HG03558 (cell line): ENCODE measurements at regions not wholly inside any gene's neighbourhood (a gene's known extent, or its start where the extent isn't known, plus 50 kb on each side); places are given as distances from the start of the nearest gene placed in this dataset.

Experiments used
- ATAC-seq: cut with Tn5 transposase; IDR thresholded peaks from one replicate; pipeline ENCODE4 v1.9.1; 2021; ENCODE audit warnings: moderate number of reproducible peaks; ENCODE audit not compliant: unreplicated experiment; ENCODE audit errors: extremely low read depth

GRCh38 chr10:125359401-125359800, 199.0 kb upstream of the CTBP2 start:
- ATAC-seq = no peak

DNA sequence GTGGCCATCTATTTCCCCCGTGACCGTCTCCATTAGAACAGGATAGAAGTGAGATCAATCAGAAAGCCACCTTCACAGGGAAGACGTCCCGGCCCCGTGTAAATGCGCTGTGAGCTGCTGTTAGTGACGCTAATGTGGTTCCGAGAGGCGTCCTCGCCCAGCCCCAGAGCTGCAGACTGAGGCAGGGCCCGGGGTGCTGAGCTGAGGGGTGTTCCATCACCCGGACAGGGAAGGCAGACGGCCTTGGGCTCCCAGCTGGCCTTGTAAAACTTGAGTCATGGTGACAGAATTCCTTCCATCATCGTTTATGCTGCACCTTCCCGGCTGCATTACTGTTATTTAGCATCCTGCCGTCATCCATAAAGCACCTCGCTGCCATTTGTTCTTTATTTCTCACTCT, 195.3 kb upstream of the CTBP2 start:
- no peak for ATAC-seq

GRCh38 chr10:125350519-125350918, 190.2 kb upstream of the CTBP2 start:
- ATAC-seq = no peak

- no peak for ATAC-seq
Measured at GRCh38 chr10:125348536-125348935, 188.2 kb upstream of the CTBP2 start.

DNA sequence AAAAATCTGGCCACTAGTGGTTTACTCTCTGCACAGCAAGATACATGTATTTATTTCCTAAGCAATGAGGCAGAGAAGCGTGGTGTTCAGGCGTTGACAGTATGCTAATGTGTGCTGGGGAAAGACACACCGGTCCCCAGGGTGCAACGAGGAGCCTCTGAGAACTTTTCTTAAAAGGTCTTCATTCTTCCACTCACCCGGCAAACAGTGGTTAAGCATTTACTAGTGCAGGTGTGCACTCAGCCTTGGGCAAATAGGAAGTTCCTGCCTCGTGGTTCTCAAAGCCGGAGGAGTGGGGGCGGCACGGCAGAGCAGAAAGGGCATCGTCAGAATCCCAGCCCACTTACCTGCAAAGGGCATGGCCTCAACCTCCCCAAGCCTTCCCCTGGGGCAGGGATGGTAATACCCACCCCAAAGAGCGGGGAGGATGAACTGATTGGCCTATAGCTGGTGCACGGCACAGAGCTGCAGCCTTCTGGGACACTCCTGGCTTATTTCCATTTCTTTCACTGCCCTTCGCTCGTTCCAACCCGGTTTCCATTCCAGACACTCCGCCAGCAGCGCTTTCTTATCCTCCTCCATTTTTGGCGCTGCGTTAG, 184.3 kb upstream of the CTBP2 start:
- no peak for ATAC-seq

DNA sequence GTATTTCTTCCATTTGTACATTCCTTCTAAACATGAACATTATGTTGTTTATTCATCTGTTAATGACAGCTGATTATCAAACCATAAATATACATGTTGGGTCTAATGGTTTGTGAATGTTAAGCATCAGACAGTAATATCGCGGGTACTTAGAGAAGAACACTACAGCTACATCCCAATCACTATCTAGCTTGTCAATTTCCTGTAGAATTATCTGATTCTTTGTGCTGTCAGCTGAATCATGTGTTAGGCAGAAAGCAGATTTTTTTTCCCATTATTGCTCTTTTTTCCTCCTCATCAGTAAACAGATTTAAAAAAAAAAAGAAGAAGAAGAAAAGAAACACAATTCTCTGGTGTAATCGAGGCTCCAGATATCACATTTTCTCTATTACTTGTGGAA, 183.6 kb upstream of the CTBP2 start:
- no peak for ATAC-seq

GRCh38 chr10:125343118-125343925, 183.0 kb upstream of the CTBP2 start:
- ATAC-seq = no peak

DNA sequence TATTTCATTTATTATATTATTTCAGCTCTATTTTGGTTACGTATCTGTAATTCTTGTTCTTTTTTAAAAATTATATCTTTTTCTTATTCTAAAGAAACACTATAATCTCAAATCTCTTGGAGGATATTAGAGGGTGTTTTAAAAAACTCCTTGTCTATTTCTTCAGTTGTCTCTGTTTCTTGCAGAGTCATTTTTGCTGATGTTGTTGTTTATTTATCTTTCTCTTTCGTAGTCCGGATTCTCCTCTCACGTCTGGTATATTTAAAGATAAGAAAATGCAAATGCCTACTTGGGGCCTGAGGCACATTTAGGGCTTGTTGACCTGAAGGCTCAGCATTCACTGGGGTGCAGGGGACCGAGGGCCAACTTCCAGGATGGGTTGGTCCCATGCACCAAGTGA, 181.2 kb upstream of the CTBP2 start:
- ATAC-seq = no peak

DNA sequence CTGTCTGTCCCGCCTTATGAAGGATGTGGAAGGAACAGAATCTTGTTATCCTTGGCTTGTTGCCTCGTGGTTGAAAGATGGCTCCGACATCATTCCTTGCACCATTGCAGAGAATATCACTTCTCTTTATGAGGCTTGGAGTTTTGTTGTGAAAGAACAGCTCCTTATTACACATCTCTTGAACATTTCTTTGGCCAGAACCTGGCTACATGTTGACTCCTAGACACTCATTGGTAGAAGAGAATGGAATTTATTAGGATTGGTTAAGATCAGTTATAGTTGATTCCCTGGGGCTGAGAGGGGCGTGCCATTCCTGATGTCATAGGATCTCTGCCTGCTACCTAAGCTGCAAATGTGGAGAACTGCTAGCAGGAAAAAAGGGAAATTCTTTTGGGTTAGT, 180.5 kb upstream of the CTBP2 start:
- ATAC-seq = no peak

- ATAC-seq = no peak
Measured at GRCh38 chr10:125337510-125337909, 177.1 kb upstream of the CTBP2 start.

DNA sequence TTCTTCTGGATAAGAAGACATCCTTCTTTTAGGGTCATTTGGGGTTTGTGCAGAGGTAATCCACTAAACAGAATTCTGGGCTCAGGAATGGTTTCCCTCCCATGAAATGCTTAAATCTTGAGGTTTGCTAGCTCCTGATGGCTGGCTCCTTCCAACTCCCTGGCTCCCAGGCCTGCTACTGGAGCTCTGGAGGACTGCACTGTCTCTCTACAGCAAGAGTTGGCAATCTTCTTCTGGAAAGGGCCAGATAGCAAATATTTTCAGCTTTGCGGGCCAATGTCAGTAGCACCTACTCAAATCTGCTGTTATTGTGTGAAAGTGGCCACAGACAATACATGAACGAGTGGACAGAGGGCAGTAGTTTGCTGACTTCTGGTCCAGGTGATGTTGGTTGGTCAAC, 174.2 kb upstream of the CTBP2 start:
- no peak for ATAC-seq

DNA sequence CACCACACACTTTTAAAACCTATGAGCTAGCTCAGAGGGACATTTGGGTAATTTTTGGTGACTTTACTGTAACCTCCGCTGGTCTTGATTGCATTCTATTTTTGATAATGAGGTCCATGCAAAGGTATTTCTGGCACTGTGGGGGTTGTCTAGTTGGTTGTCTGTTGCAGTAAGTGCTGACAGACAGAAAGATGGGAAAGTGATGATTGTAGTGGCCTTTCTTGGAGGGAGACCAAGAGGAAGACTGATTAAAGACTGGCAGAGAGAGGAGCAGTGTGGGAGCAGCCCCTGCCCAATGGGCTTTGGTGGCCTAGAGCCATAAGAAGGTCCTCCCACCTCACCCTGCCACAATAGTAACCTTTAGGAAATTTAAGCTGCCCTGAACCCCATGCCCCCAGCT, 173.4 kb upstream of the CTBP2 start:
- ATAC-seq = no peak

GRCh38 chr10:125333209-125333591, 172.8 kb upstream of the CTBP2 start:
- no peak for ATAC-seq

- no peak for ATAC-seq
Measured at GRCh38 chr10:125332548-125333208, 172.3 kb upstream of the CTBP2 start.

DNA sequence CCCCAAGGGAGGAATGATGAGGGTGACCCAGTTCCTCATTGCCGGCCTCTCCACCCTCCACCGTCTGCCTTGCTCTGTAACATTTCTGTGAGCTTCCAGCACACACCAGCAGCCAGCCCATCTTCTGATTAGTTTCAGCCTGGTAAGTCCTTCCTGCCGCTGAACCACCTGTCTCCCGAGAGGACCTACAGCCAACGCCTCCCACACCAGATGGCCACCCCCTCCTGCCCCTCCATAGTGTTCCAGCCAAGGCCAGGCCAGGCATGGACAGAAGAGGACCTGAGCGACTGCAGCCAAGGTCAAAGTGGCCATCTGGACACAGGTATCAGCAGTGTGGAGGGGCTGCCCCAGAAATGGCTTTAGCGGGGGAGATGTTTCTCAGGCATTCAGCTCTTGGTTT, 170.7 kb upstream of the CTBP2 start:
- no peak for ATAC-seq

- no peak for ATAC-seq
Measured at GRCh38 chr10:125329056-125329455, 168.7 kb upstream of the CTBP2 start.

DNA sequence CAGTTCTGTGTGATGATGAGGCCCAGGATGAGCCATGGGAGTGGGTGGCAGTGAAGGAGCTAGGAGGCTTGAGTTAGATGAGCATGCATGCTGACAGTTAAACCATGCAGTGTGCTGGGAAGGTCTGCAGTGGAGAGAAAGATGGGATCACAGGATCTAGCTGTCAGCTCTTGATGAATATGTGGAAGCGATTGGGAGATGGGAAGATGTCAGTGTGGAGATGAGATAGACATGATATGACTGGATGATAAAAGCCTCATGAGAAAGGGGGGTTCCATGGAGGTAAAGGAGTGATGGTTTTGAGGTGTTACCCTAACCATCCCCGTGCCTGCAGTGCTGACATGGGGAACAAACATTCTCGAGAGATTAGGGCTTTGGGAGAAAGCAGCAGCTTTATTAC, 165.0 kb upstream of the CTBP2 start:
- no peak for ATAC-seq

DNA sequence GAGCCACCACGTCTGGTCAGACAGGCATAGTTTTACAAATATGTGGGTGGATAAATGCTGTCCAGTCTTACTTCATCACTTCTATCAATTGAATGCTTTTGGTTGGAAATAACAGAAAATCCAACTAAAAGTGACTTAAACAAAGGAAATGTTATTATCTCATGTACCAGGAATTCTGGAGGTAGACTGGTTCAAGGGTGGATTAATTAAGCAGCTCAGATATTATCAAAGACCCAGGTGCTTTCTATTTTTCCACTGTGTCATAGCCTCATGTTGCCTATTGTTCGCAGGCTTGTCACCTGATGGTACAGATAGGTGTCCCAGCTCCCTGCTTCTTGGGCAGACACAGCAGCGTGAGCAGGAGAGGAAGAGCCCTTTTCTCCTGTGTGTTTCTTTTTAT, 156.1 kb upstream of the CTBP2 start:
- ATAC-seq = no peak

- ATAC-seq = no peak
Measured at GRCh38 chr10:125300937-125301336, 140.6 kb upstream of the CTBP2 start.

GRCh38 chr10:125299461-125299860, 139.1 kb upstream of the CTBP2 start:
- ATAC-seq = no peak

DNA sequence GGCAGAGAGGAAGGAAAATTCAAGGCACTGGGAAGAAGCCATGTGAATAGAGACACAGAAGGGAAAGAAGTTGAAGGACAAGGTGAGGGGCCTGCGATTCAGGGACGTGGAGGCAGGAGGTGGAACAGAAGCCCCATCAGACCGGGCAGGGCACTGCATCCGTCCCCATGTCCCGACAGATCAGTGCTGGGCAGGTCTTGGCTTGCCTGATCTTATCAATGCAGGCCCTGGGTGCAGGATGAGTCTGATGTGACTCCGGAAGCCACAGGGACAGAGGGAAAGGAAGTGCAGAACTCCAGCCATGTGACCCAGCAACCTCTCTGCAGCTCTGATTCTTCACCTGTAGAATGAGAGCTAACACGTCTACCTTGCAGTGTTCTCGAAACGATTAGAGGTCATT, 136.2 kb upstream of the CTBP2 start:
- no peak for ATAC-seq

GRCh38 chr10:125294109-125294508, 133.7 kb upstream of the CTBP2 start:
- no peak for ATAC-seq
